Large intestine (tissue), 3 donors: ENCODE measurements at regions not wholly inside any gene's neighbourhood (a gene's known extent, or its start where the extent isn't known, plus 50 kb on each side); places are given as distances from the start of the nearest gene placed in this dataset.

Source experiments
- DNase-seq, 2 donors: peaks; one replicate each; pipeline versions ENCODE4 v3.0.0 to v3.0.0-alpha.2; 2013
- H3K27ac ChIP-seq: one replicate; pipeline ENCODE4 v1.5.1; 2013; ENCODE audit warnings: low read length
- H3K27me3 ChIP-seq: 2 replicates; pipeline ENCODE4 v1.6.1; 2013; ENCODE audit warnings: low read length; ENCODE audit not compliant: control insufficient read depth, insufficient read depth
- H3K36me3 ChIP-seq: 2 replicates; pipeline ENCODE4 v1.6.1; 2013; ENCODE audit warnings: low read length; ENCODE audit not compliant: control insufficient read depth, insufficient read depth
- H3K4me1 ChIP-seq: one replicate; pipeline ENCODE4 v1.6.1; 2013; ENCODE audit warnings: low read length; ENCODE audit not compliant: control insufficient read depth, insufficient read depth
- H3K4me3 ChIP-seq: one replicate; pipeline ENCODE4 v1.5.1; 2013; ENCODE audit warnings: low read length
- H3K9me3 ChIP-seq: one replicate; pipeline ENCODE4 v1.6.1; 2013; ENCODE audit warnings: mild to moderate bottlenecking, low read depth, low read length, moderate library complexity; ENCODE audit not compliant: control insufficient read depth
- WGBS: methylation state at CpG from one replicate; pipeline ENCODE4 v1.1.5; 2013; ENCODE audit warnings: low lambda C conversion rate; ENCODE audit not compliant: insufficient coverage; 5-methylcytosine and 5-hydroxymethylcytosine counted together

- Histone ChIP-seq H3K4me3 (no peak overlapping the region), H3K27ac (no peak overlapping the region), H3K9me3 (peaks cover 4% of the 10 kb centered on the region), H3K4me1 (peaks cover 24% of the 10 kb centered on the region), H3K27me3 (no peaks in the 10 kb centered on the region), H3K36me3 (no peaks in the 10 kb centered on the region)
- DNase-seq: no peak
- no CpG with 5 or more reads among the region's 8 CpGs for WGBS
Observed at GRCh38 chr4:56742080-56742871, 61.2 kb upstream of the HOPX start.

GRCh38 chr4:56741595-56741994 lies 60.5 kb upstream of the HOPX start:
- Histone ChIP-seq H3K4me3 (no peak overlapping the region), H3K4me1 (peaks cover 24% of the 10 kb centered on the region), H3K36me3 (no peaks in the 10 kb centered on the region), H3K27me3 (no peaks in the 10 kb centered on the region), H3K9me3 (peaks cover 4% of the 10 kb centered on the region), H3K27ac (no peak overlapping the region)
- WGBS: no CpG with 5 or more reads among the region's 1 CpG
- no peak for DNase-seq

- peaks cover 7% of the 10 kb centered on the region for H3K9me3 ChIP-seq
- no peak for DNase-seq
- WGBS: 67% methylated on average over 1 of the region's 4 CpGs
Observed at GRCh38 chr4:56739066-56739777, 58.1 kb upstream of the HOPX start.

GRCh38 chr4:56737666-56738065 lies 56.6 kb upstream of the HOPX start:
- no CpG with 5 or more reads among the region's 8 CpGs for WGBS
- DNase-seq: no peak
- Histone ChIP-seq H3K9me3 (peaks cover 5% of the 10 kb centered on the region), H3K27ac (no peak overlapping the region), H3K4me3 (no peak overlapping the region), H3K27me3 (no peaks in the 10 kb centered on the region), H3K4me1 (peaks cover 9% of the 10 kb centered on the region), H3K36me3 (no peaks in the 10 kb centered on the region)

More at GRCh38 chr4:56739066-56739777, 58.1 kb upstream of the HOPX start:
- Histone ChIP-seq H3K4me1 (peaks cover 19% of the 10 kb centered on the region), H3K27me3 (no peaks in the 10 kb centered on the region), H3K27ac (no peak overlapping the region), H3K36me3 (no peaks in the 10 kb centered on the region), H3K4me3 (no peak overlapping the region)

- no peaks in the 10 kb centered on the region for H3K27me3 ChIP-seq
- peaks cover 3% of the 10 kb centered on the region for H3K9me3 ChIP-seq
- no peak overlapping the region for H3K4me3 ChIP-seq
- no peak overlapping the region for H3K27ac ChIP-seq
- peaks cover 9% of the 10 kb centered on the region for H3K4me1 ChIP-seq
- no peak for DNase-seq
- H3K36me3 ChIP-seq: no peaks in the 10 kb centered on the region
- WGBS: no CpG with 5 or more reads among the region's 5 CpGs
Observed at GRCh38 chr4:56733352-56733751, 52.3 kb upstream of the HOPX start.

GRCh38 chr4:56732301-56732700 lies 51.2 kb upstream of the HOPX start:
- no peak for DNase-seq
- H3K27me3 ChIP-seq: no peaks in the 10 kb centered on the region
- 60% methylated on average over 1 of the region's 3 CpGs for WGBS
- no peak overlapping the region for H3K27ac ChIP-seq
- peaks cover 9% of the 10 kb centered on the region for H3K4me1 ChIP-seq
- H3K4me3 ChIP-seq: no peak overlapping the region
- peaks cover 3% of the 10 kb centered on the region for H3K9me3 ChIP-seq
- no peaks in the 10 kb centered on the region for H3K36me3 ChIP-seq

- no peaks in the 10 kb centered on the region for H3K27me3 ChIP-seq
- H3K27ac ChIP-seq: no peak overlapping the region
- H3K36me3 ChIP-seq: no peaks in the 10 kb centered on the region
- DNase-seq: peak; percentile 68 to 82
- no peak overlapping the region for H3K4me3 ChIP-seq
- peaks cover 3% of the 10 kb centered on the region for H3K9me3 ChIP-seq
- WGBS: no CpG with 5 or more reads among the region's 8 CpGs
- H3K4me1 ChIP-seq: peaks cover 9% of the 10 kb centered on the region
Observed at GRCh38 chr4:56731857-56732256, 50.8 kb upstream of the HOPX start.
